ENCODE measurements at regions not wholly inside any gene's neighbourhood (a gene's known extent, or its start where the extent isn't known, plus 50 kb on each side); places are given as distances from the start of the nearest gene placed in this dataset.

DNA sequence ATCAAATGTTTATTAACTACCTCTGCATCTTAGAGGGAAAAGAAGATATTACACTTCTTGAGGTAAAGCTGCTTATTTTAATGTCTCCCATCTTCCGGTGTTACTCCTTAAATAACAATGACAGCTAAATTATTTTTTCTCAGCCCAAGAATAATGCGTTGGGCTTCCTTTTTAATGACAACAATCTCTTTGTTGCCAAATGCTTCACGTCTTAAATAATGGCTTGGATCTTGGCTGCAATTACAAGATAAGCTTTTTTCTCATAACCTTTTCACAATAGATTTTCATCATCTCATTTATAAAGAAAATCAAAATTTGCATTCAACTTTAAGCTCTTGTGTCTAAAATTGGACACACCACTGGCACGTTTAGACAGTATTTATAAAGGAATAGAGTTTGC lies 89.2 kb upstream of the COL8A1 start:
- TF ChIP-seq, protein P1, sequence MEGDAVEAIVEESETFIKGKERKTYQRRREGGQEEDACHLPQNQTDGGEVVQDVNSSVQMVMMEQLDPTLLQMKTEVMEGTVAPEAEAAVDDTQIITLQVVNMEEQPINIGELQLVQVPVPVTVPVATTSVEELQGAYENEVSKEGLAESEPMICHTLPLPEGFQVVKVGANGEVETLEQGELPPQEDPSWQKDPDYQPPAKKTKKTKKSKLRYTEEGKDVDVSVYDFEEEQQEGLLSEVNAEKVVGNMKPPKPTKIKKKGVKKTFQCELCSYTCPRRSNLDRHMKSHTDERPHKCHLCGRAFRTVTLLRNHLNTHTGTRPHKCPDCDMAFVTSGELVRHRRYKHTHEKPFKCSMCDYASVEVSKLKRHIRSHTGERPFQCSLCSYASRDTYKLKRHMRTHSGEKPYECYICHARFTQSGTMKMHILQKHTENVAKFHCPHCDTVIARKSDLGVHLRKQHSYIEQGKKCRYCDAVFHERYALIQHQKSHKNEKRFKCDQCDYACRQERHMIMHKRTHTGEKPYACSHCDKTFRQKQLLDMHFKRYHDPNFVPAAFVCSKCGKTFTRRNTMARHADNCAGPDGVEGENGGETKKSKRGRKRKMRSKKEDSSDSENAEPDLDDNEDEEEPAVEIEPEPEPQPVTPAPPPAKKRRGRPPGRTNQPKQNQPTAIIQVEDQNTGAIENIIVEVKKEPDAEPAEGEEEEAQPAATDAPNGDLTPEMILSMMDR (IDR thresholded peaks at IDR 0.05; ENCODE audit: poor library complexity): no peak
- TF ChIP-seq EZH2phosphoT487 (IDR thresholded peaks at IDR 0.05; ENCODE audit: low read depth, severe bottlenecking, unreplicated experiment): no peak
